ENCODE measurements at regions not wholly inside any gene's neighbourhood (a gene's known extent, or its start where the extent isn't known, plus 50 kb on each side); places are given as distances from the start of the nearest gene placed in this dataset.

DNA sequence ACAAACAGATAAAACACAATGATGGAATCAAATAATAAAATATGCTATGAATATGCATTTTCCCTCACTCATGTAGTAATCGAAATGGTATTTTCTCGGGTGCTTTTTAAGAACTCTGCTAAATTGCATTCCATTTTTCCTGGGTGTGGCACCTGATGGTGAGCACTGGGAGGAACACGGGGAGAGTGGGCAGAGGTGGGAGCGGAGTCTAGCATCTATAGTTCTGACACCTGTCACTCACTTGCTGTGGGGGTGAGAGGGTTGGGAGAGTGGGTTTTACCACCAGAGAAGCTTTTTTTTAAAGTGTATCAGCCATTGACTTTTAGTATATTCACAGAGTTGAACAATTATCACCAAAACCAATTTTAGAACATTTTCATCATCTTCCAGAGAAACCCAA, 73.4 kb upstream of the PGBD5 start:
- no peak overlapping the region for H3K4me2 ChIP-seq
- H3K9me3 ChIP-seq = peaks cover 3% of the 10 kb centered on the region; the same call in 1 of the 3 replicates
- no peak for FAIRE-seq
- no peak overlapping the region for H3K27ac ChIP-seq
- H3K4me3 ChIP-seq = no peak overlapping the region
- ATAC-seq = no peak
- WGBS (ENCODE audit: missing lambda C conversion rate) = 15% methylated on average over 4 of the region's 4 CpGs
- H3K4me1 ChIP-seq = no peaks in the 10 kb centered on the region
- no peak for TF ChIP-seq ESRRA (IDR thresholded peaks at IDR 0.05; ENCODE audit: borderline replicate concordance, low read length)
- TF ChIP-seq MAZ (IDR thresholded peaks at IDR 0.05; ENCODE audit: borderline replicate concordance, low read depth, low read length) = no peak
- TF ChIP-seq RFX5 (IDR thresholded peaks at IDR 0.05) = no peak
- no peak for TF ChIP-seq MYC (IDR thresholded peaks at IDR 0.05; ENCODE audit: borderline replicate concordance, low read length)
- TF ChIP-seq, protein P1, sequence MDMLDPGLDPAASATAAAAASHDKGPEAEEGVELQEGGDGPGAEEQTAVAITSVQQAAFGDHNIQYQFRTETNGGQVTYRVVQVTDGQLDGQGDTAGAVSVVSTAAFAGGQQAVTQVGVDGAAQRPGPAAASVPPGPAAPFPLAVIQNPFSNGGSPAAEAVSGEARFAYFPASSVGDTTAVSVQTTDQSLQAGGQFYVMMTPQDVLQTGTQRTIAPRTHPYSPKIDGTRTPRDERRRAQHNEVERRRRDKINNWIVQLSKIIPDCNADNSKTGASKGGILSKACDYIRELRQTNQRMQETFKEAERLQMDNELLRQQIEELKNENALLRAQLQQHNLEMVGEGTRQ (IDR thresholded peaks at IDR 0.05) = no peak
- TF ChIP-seq, protein P2, sequence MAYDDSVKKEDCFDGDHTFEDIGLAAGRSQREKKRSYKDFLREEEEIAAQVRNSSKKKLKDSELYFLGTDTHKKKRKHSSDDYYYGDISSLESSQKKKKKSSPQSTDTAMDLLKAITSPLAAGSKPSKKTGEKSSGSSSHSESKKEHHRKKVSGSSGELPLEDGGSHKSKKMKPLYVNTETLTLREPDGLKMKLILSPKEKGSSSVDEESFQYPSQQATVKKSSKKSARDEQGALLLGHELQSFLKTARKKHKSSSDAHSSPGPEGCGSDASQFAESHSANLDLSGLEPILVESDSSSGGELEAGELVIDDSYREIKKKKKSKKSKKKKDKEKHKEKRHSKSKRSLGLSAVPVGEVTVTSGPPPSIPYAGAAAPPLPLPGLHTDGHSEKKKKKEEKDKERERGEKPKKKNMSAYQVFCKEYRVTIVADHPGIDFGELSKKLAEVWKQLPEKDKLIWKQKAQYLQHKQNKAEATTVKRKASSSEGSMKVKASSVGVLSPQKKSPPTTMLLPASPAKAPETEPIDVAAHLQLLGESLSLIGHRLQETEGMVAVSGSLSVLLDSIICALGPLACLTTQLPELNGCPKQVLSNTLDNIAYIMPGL (CRISPR knock-in tag; IDR thresholded peaks at IDR 0.05; ENCODE audit: borderline replicate concordance) = no peak
- no peak for TF ChIP-seq RCOR1 (IDR thresholded peaks at IDR 0.05; ENCODE audit: low read depth, low read length)
- no peak for TF ChIP-seq PHF8 (IDR thresholded peaks at IDR 0.05; ENCODE audit: borderline replicate concordance, low read depth)
- no peak for TF ChIP-seq CHD4 (IDR thresholded peaks at IDR 0.05; ENCODE audit: borderline replicate concordance)
- no peak for TF ChIP-seq SMC3 (IDR thresholded peaks at IDR 0.05)
- no peak for TF ChIP-seq JUNB (IDR thresholded peaks at IDR 0.05)
- ChIA-PET POLR2A (no interaction called here), CTCF (no interaction called here)
- DNase-seq (ENCODE audit: low read depth in 1 of 2, low spot score in 1 of 2) = no peak

DNA sequence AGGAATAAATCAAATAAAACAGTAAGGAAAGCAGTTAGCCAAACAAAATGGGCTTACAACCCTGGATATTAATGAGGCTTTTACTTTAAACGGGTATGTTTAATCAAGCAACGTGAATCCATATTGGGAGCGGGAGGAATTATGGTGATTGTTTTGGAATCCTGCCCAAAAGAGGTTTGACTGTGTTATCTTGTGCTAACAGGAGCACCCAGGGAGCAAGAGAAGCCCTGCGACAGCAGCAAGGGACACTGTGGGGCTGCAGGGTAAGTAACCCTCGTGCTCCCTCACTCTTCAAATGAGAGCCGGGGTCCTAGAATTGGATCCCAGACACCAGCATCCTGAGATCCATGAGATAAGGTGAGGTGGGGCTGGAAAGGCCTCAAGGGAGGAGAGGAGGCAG, 72.6 kb upstream of the PGBD5 start:
- ChIA-PET CTCF (no interaction called here), POLR2A (no interaction called here)
- DNase-seq (ENCODE audit: low read depth in 1 of 2, low spot score in 1 of 2) = no peak
- no peak overlapping the region for H3K4me3 ChIP-seq
- 7% methylated on average over 6 of the region's 6 CpGs for WGBS (ENCODE audit: missing lambda C conversion rate)
- FAIRE-seq = no peak
- H3K9me3 ChIP-seq = peaks cover 3% of the 10 kb centered on the region; the same call in 1 of the 3 replicates
- H3K4me1 ChIP-seq = no peaks in the 10 kb centered on the region
- no peak for TF ChIP-seq EHF (CRISPR knock-in tag; IDR thresholded peaks at IDR 0.05)
- TF ChIP-seq HEYL (CRISPR knock-in tag; IDR thresholded peaks at IDR 0.05) = no peak
- H3K27ac ChIP-seq = no peak overlapping the region
- no peak; a peak in 1 of 6 replicates for ATAC-seq
- H3K4me2 ChIP-seq = no peak overlapping the region

DNA sequence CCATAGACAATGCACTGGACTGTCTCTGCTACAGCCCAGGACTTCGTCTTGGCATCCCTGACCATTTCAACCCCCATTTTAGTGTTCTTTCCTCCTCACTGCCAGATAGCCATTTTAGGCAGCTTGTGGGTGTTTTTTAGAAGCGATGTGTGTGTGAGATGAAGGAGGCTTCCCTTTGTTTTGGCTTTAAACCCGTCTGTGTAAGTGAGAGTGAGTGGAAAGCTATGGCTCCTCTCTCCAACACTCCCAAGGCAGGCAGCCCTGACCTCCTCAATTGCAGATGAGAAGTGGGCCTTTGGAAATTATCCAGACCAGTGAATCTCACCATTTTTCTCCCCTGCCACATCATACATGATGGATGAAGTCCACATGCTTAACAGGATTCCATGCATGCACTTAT, 70.3 kb upstream of the PGBD5 start:
- ChIA-PET POLR2A (no interaction called here), CTCF (no interaction called here)
- H3K4me3 ChIP-seq = no peak overlapping the region
- TF ChIP-seq FOSL2 (IDR thresholded peaks at IDR 0.05) (no peak), FOSL2 (CRISPR knock-in tag; IDR thresholded peaks at IDR 0.05) (no peak), KDM1A (IDR thresholded peaks at IDR 0.05; ENCODE audit: low read depth) (no peak), PHF8 (IDR thresholded peaks at IDR 0.05; ENCODE audit: borderline replicate concordance, low read depth) (no peak), ZFP36 (IDR thresholded peaks at IDR 0.05; ENCODE audit: borderline replicate concordance, partially characterized antibody) (no peak)
- TF ChIP-seq, protein P3, sequence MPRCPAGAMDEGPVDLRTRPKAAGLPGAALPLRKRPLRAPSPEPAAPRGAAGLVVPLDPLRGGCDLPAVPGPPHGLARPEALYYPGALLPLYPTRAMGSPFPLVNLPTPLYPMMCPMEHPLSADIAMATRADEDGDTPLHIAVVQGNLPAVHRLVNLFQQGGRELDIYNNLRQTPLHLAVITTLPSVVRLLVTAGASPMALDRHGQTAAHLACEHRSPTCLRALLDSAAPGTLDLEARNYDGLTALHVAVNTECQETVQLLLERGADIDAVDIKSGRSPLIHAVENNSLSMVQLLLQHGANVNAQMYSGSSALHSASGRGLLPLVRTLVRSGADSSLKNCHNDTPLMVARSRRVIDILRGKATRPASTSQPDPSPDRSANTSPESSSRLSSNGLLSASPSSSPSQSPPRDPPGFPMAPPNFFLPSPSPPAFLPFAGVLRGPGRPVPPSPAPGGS (IDR thresholded peaks at IDR 0.05) = no peak
- H3K4me1 ChIP-seq = no peaks in the 10 kb centered on the region
- no peak for ATAC-seq
- no peak overlapping the region for H3K27ac ChIP-seq
- 0% methylated on average over 3 of the region's 3 CpGs for WGBS (ENCODE audit: missing lambda C conversion rate)
- peak overlapping the region; percentile 55; the same call in 2 of the 3 replicates for H3K4me2 ChIP-seq
- peaks cover 3% of the 10 kb centered on the region; the same call in 1 of the 3 replicates for H3K9me3 ChIP-seq
- no peak for FAIRE-seq
- DNase-seq (ENCODE audit: low read depth in 1 of 2, low spot score in 1 of 2) = no peak
